GM21619 (cell line): ENCODE measurements at regions not wholly inside any gene's neighbourhood (a gene's known extent, or its start where the extent isn't known, plus 50 kb on each side); places are given as distances from the start of the nearest gene placed in this dataset.

Source experiments
- ATAC-seq: cut with Tn5 transposase; IDR thresholded peaks from one replicate; pipeline ENCODE4 v1.9.1; 2021; ENCODE audit not compliant: unreplicated experiment

GRCh38 chr1:218754477-218754876 is 409.3 kb downstream of the TGFB2 start:
- no peak for ATAC-seq

- ATAC-seq, result no peak
Observed at GRCh38 chr1:218755128-218755527, 410.0 kb downstream of the TGFB2 start.

- no peak for ATAC-seq
Observed at GRCh38 chr1:218759795-218760194, 413.9 kb upstream of the LYPLAL1 start.

GRCh38 chr1:218760601-218761570 is 412.8 kb upstream of the LYPLAL1 start:
- ATAC-seq, result no peak

GRCh38 chr1:218763538-218763937 is 410.1 kb upstream of the LYPLAL1 start:
- peak; percentile 72 for ATAC-seq

GRCh38 chr1:218765753-218766152 is 407.9 kb upstream of the LYPLAL1 start:
- no peak for ATAC-seq

GRCh38 chr1:218771931-218772330 is 401.7 kb upstream of the LYPLAL1 start:
- no peak for ATAC-seq

GRCh38 chr1:218772575-218772974 is 401.1 kb upstream of the LYPLAL1 start:
- no peak for ATAC-seq

GRCh38 chr1:218775501-218776021 is 398.1 kb upstream of the LYPLAL1 start:
- no peak for ATAC-seq

- no peak for ATAC-seq
Observed at GRCh38 chr1:218778257-218779126, 395.2 kb upstream of the LYPLAL1 start.

GRCh38 chr1:218779341-218780100 is 394.2 kb upstream of the LYPLAL1 start:
- ATAC-seq, result no peak

GRCh38 chr1:218783131-218783530 is 390.5 kb upstream of the LYPLAL1 start:
- ATAC-seq, result no peak

- no peak for ATAC-seq
Observed at GRCh38 chr1:218783916-218784315, 389.8 kb upstream of the LYPLAL1 start.

- ATAC-seq, result no peak
Observed at GRCh38 chr1:218785928-218786327, 387.8 kb upstream of the LYPLAL1 start.

GRCh38 chr1:218787826-218788225 is 385.9 kb upstream of the LYPLAL1 start:
- ATAC-seq, result no peak

GRCh38 chr1:218796773-218797172 is 376.9 kb upstream of the LYPLAL1 start:
- ATAC-seq, result no peak

GRCh38 chr1:218802799-218803198 is 370.9 kb upstream of the LYPLAL1 start:
- ATAC-seq, result no peak

GRCh38 chr1:218803351-218803997 is 370.2 kb upstream of the LYPLAL1 start:
- no peak for ATAC-seq

GRCh38 chr1:218804014-218804785 is 369.5 kb upstream of the LYPLAL1 start:
- no peak for ATAC-seq
